C4-2B (cell line): ENCODE measurements at regions not wholly inside any gene's neighbourhood (a gene's known extent, or its start where the extent isn't known, plus 50 kb on each side); places are given as distances from the start of the nearest gene placed in this dataset.
"Not testable (repeated sequence)": the region's sequence is repeated elsewhere in the genome, so short reads cannot be mapped to it uniquely, and the experiment has no call there.

Experiments used
- H3K27ac ChIP-seq: fragments of 450-650 bp; 2 replicates; pipeline ENCODE4 v1.5.1; 2017
- CTCF ChIP-seq: fragments of 450-650 bp; conservative IDR thresholded peaks from 2 replicates; pipeline ENCODE4 v1.5.1; 2017; ENCODE audit warnings: mild to moderate bottlenecking
- ZFX ChIP-seq: fragments of 450-650 bp; IDR thresholded peaks from 2 replicates; pipeline ENCODE4 v1.6.1; 2017

GRCh38 chr16:25614716-25615265 is 77.0 kb upstream of the HS3ST4 start:
- H3K27ac ChIP-seq, result no peak overlapping the region
- no peak for TF ChIP-seq ZFX
- TF ChIP-seq CTCF, result no peak

GRCh38 chr16:25613931-25614330 is 77.8 kb upstream of the HS3ST4 start:
- TF ChIP-seq ZFX, result no peak
- TF ChIP-seq CTCF, result no peak
- no peak overlapping the region for H3K27ac ChIP-seq

- no peak for TF ChIP-seq CTCF
- TF ChIP-seq ZFX, result no peak
- H3K27ac ChIP-seq, result no peak overlapping the region
Measured at GRCh38 chr16:25608002-25608401, 83.8 kb upstream of the HS3ST4 start.

- H3K27ac ChIP-seq, result no peak overlapping the region
- peak; percentile 20; the same call in 1 of the 2 replicates for TF ChIP-seq CTCF
- no peak for TF ChIP-seq ZFX
Measured at GRCh38 chr16:25606069-25606468, 85.7 kb upstream of the HS3ST4 start.

- H3K27ac ChIP-seq, result no peak overlapping the region
- no peak for TF ChIP-seq CTCF
- TF ChIP-seq ZFX, result no peak
Measured at GRCh38 chr16:25605381-25605780, 86.4 kb upstream of the HS3ST4 start.

- not testable (repeated sequence) for H3K27ac ChIP-seq
Measured at GRCh38 chr16:25601306-25601705, 90.5 kb upstream of the HS3ST4 start.

GRCh38 chr16:25596194-25596593 is 95.6 kb upstream of the HS3ST4 start:
- H3K27ac ChIP-seq, result no peak overlapping the region
- no peak for TF ChIP-seq ZFX
- TF ChIP-seq CTCF, result no peak

GRCh38 chr16:25593260-25593659 is 98.5 kb upstream of the HS3ST4 start:
- H3K27ac ChIP-seq, result no peak overlapping the region
- TF ChIP-seq CTCF (no peak), ZFX (no peak)
